ENCODE measurements at regions not wholly inside any gene's neighbourhood (a gene's known extent, or its start where the extent isn't known, plus 50 kb on each side); places are given as distances from the start of the nearest gene placed in this dataset.

DNA sequence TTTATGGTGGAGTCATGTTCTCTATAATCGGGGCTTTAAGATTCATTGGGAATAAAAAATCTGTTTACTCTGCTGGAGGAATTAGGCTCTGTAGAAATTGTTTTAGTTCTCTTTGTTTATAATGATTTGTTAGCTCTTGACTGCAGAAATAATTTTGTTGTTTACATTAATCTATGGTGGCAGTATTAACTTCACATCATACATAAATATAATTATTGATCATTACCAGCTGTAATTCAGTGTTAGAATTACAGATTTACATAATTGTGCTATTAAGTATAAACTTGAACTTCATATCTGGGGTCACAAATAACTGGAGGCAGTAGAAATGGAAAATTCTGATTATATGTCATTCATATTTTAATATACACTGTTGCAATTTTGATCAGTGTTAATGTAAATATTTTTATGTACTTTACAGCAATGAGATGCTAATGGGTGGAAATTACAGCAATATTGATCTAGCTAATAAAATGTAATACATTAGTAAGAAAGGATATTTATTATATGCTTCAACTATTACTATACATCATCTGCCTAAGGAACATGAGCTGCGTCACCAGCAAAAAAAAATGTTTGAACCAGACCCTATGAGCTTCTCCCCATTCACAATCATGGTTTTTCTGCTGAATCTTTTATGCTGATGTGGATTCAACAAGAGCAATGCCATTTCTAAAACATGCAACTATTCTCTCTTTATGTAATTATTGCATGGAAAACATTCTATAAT, 846.6 kb downstream of the NR2F1-AS1 start:
- H3K36me3 ChIP-seq (ENCODE audit: insufficient read depth, low read length), result no peaks in the 10 kb centered on the region
- TF ChIP-seq MXI1 (conservative IDR thresholded peaks at IDR 0.05; ENCODE audit: poor library complexity, severe bottlenecking) (no peak), EZH2 (IDR thresholded peaks at IDR 0.05; ENCODE audit: borderline replicate concordance, insufficient read depth, low read length, poor library complexity, severe bottlenecking) (no peak), RAD21 (conservative IDR thresholded peaks at IDR 0.05) (no peak)
- no peaks in the 10 kb centered on the region for H3K9me3 ChIP-seq (ENCODE audit: low read length)
- no peaks in the 10 kb centered on the region for H3K27me3 ChIP-seq (ENCODE audit: insufficient read depth, low read depth, low read length)
- no peaks in the 10 kb centered on the region for H3K9me2 ChIP-seq (ENCODE audit: insufficient read depth, low read length)
- no peaks in the 10 kb centered on the region for H4K20me1 ChIP-seq (ENCODE audit: insufficient read depth)
- no peaks in the 10 kb centered on the region for H3K79me2 ChIP-seq (replicated peaks; ENCODE audit: insufficient read depth, low read length)
- no peak overlapping the region for H2AFZ ChIP-seq (ENCODE audit: low read depth, low read length)
- no peak overlapping the region for H3K27ac ChIP-seq (ENCODE audit: low read length)
- H3K9ac ChIP-seq (ENCODE audit: low read length), result no peak overlapping the region
- no peak overlapping the region for H3K4me2 ChIP-seq (ENCODE audit: low read length)
- no peak overlapping the region for H3K4me3 ChIP-seq (ENCODE audit: low read length)
- H3F3A ChIP-seq (ENCODE audit: insufficient read depth, low read length, poor library complexity, severe bottlenecking), result no peaks in the 10 kb centered on the region

- H3K27ac ChIP-seq (ENCODE audit: low read length), result no peak overlapping the region
- H3K9me3 ChIP-seq (ENCODE audit: low read length), result no peaks in the 10 kb centered on the region
- no peak overlapping the region for H2AFZ ChIP-seq (ENCODE audit: low read depth, low read length)
- H3K4me3 ChIP-seq (ENCODE audit: low read length), result no peak overlapping the region
- H4K20me1 ChIP-seq (ENCODE audit: insufficient read depth), result no peaks in the 10 kb centered on the region
- no peaks in the 10 kb centered on the region for H3K9me2 ChIP-seq (ENCODE audit: insufficient read depth, low read length)
- no peaks in the 10 kb centered on the region for H3K27me3 ChIP-seq (ENCODE audit: insufficient read depth, low read depth, low read length)
- H3K36me3 ChIP-seq (ENCODE audit: insufficient read depth, low read length), result no peaks in the 10 kb centered on the region
- H3K9ac ChIP-seq (ENCODE audit: low read length), result no peak overlapping the region
- H3F3A ChIP-seq (ENCODE audit: insufficient read depth, low read length, poor library complexity, severe bottlenecking), result no peaks in the 10 kb centered on the region
- no peak for TF ChIP-seq SMC3 (conservative IDR thresholded peaks at IDR 0.05; ENCODE audit: poor library complexity)
- TF ChIP-seq CTCF (IDR thresholded peaks at IDR 0.05; ENCODE audit: poor library complexity, severe bottlenecking), result no peak
- TF ChIP-seq RAD21 (conservative IDR thresholded peaks at IDR 0.05), result no peak
- TF ChIP-seq EZH2 (IDR thresholded peaks at IDR 0.05; ENCODE audit: borderline replicate concordance, insufficient read depth, low read length, poor library complexity, severe bottlenecking), result no peak
- TF ChIP-seq MXI1 (conservative IDR thresholded peaks at IDR 0.05; ENCODE audit: poor library complexity, severe bottlenecking), result no peak
- no peak for TF ChIP-seq POLR2AphosphoS5 (IDR thresholded peaks at IDR 0.05)
- H3K4me2 ChIP-seq (ENCODE audit: low read length), result no peak overlapping the region
- H3K79me2 ChIP-seq (replicated peaks; ENCODE audit: insufficient read depth, low read length), result no peaks in the 10 kb centered on the region
These were observed 850.5 kb downstream of the NR2F1-AS1 start for GRCh38 chr5:92730486-92730885.

DNA sequence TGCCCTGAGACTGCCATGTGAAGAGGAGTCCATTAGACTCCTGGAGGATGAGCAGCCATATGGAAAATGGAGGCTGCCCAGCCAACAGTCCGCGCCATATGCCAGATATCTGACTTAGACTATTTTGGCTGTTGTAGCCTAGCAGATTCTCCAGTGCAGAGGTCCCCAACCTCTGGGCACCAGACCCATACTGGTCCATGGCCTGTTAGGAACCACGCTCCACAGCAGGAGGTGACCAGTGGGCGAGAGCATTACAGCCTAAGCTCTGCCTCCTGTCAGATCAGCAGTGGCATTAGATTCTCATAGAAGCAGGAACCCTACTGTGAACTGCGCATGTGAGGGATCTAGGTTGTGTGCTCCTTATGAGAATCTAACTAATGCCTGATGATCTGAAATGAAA, 851.9 kb downstream of the NR2F1-AS1 start:
- H3F3A ChIP-seq (ENCODE audit: insufficient read depth, low read length, poor library complexity, severe bottlenecking), result no peaks in the 10 kb centered on the region
- H3K79me2 ChIP-seq (replicated peaks; ENCODE audit: insufficient read depth, low read length), result no peaks in the 10 kb centered on the region
- no peaks in the 10 kb centered on the region for H3K9me3 ChIP-seq (ENCODE audit: low read length)
- H4K20me1 ChIP-seq (ENCODE audit: insufficient read depth), result no peaks in the 10 kb centered on the region
- H3K36me3 ChIP-seq (ENCODE audit: insufficient read depth, low read length), result no peaks in the 10 kb centered on the region
- H3K9me2 ChIP-seq (ENCODE audit: insufficient read depth, low read length), result no peaks in the 10 kb centered on the region
- H2AFZ ChIP-seq (ENCODE audit: low read depth, low read length), result no peak overlapping the region
- H3K27me3 ChIP-seq (ENCODE audit: insufficient read depth, low read depth, low read length), result no peaks in the 10 kb centered on the region
- no peak overlapping the region for H3K4me3 ChIP-seq (ENCODE audit: low read length)
- H3K4me2 ChIP-seq (ENCODE audit: low read length), result no peak overlapping the region
- no peak overlapping the region for H3K9ac ChIP-seq (ENCODE audit: low read length)
- H3K27ac ChIP-seq (ENCODE audit: low read length), result no peak overlapping the region
- no peak for TF ChIP-seq EZH2 (IDR thresholded peaks at IDR 0.05; ENCODE audit: borderline replicate concordance, insufficient read depth, low read length, poor library complexity, severe bottlenecking)
- TF ChIP-seq MXI1 (conservative IDR thresholded peaks at IDR 0.05; ENCODE audit: poor library complexity, severe bottlenecking), result no peak
- no peak for TF ChIP-seq SMC3 (conservative IDR thresholded peaks at IDR 0.05; ENCODE audit: poor library complexity)
- no peak for TF ChIP-seq RAD21 (conservative IDR thresholded peaks at IDR 0.05)
- no peak for TF ChIP-seq CTCF (IDR thresholded peaks at IDR 0.05; ENCODE audit: poor library complexity, severe bottlenecking)
- no peak for TF ChIP-seq REST (IDR thresholded peaks at IDR 0.05; ENCODE audit: borderline replicate concordance)
- TF ChIP-seq POLR2AphosphoS5 (IDR thresholded peaks at IDR 0.05), result no peak
- no peak for TF ChIP-seq EP300 (conservative IDR thresholded peaks at IDR 0.05; ENCODE audit: poor library complexity, severe bottlenecking)
- no peak for TF ChIP-seq TAF1 (IDR thresholded peaks at IDR 0.05; ENCODE audit: low read depth)
